Caco-2 (cell line): ENCODE measurements at regions not wholly inside any gene's neighbourhood (a gene's known extent, or its start where the extent isn't known, plus 50 kb on each side); places are given as distances from the start of the nearest gene placed in this dataset.

Experiments used
- BruUV-seq: library from RNA; stranded (reverse); fragments of 400-500 nt; replicated peaks from 2 replicates; lab custom pipeline; 2021; lab: Mats Ljungman, UMichigan
- CTCF ChIA-PET: fragments of 300-600 bp; sonication (Branson Sonifier 250); formaldehyde crosslinking; loops from one replicate; lab custom pipeline; 2022; ENCODE audit warnings: antibody characterized with exemption; lab: Charles Lee
- POLR2A ChIA-PET: fragments of 300-600 bp; sonication (Branson Sonifier 250); formaldehyde crosslinking; loops from one replicate; lab custom pipeline; 2022; ENCODE audit warnings: antibody characterized with exemption; lab: Charles Lee
- DNase-seq, 2 experiments: peaks; one replicate each; pipeline versions ENCODE4 v3.0.0 to v3.0.0-alpha.2; 2020 to 2022
- H3K27me3 ChIP-seq: replicated peaks from 2 replicates; pipeline ENCODE4 v1.6.0; 2011; ENCODE audit warnings: low read length; ENCODE audit not compliant: control insufficient read depth, insufficient read depth
- H3K36me3 ChIP-seq: 2 replicates; pipeline ENCODE4 v1.5.1; 2011; ENCODE audit warnings: low read length; ENCODE audit not compliant: control insufficient read depth, insufficient read depth
- H3K4me1 ChIP-seq: fragments of 250-450 bp; sonication (Bioruptor Pico); 2 replicates; pipeline ENCODE4 v1.5.1; 2020; ENCODE audit warnings: mild to moderate bottlenecking
- H3K4me3 ChIP-seq: 2 replicates; pipeline ENCODE4 v1.5.1; 2011; ENCODE audit warnings: low read depth, mild to moderate bottlenecking, control low read depth, low read length
- H3K9me3 ChIP-seq: fragments of 250-450 bp; sonication (Bioruptor Pico); 2 replicates; pipeline ENCODE4 v1.5.1; 2020; ENCODE audit warnings: mild to moderate bottlenecking, moderate library complexity
- H3K27ac Mint-ChIP-seq: one replicate; pipeline ENCODE4 v1.8.0; 2022; ENCODE audit warnings: mixed read lengths; ENCODE audit not compliant: unreplicated experiment
- H3K27me3 Mint-ChIP-seq: one replicate; pipeline ENCODE4 v1.8.0; 2022; ENCODE audit warnings: mixed read lengths; ENCODE audit not compliant: insufficient read depth, unreplicated experiment
- H3K36me3 Mint-ChIP-seq: one replicate; pipeline ENCODE4 v1.8.0; 2022; ENCODE audit warnings: mild to moderate bottlenecking, mixed read lengths; ENCODE audit not compliant: insufficient read depth, unreplicated experiment
- H3K4me1 Mint-ChIP-seq: one replicate; pipeline ENCODE4 v1.8.0; 2022; ENCODE audit warnings: low read depth, mixed read lengths; ENCODE audit not compliant: unreplicated experiment
- H3K4me3 Mint-ChIP-seq: one replicate; pipeline ENCODE4 v1.8.0; 2022; ENCODE audit warnings: mild to moderate bottlenecking, moderate library complexity, mixed read lengths; ENCODE audit not compliant: unreplicated experiment
- H3K9me3 Mint-ChIP-seq: one replicate; pipeline ENCODE4 v1.8.0; 2022; ENCODE audit warnings: mixed read lengths; ENCODE audit not compliant: unreplicated experiment
- CTCF ChIP-seq, 2 experiments: fragments of 200-600 bp in 1 of 2; IDR thresholded peaks; 1 replicate in 1 of 2; 2 replicates in 1 of 2; pipeline versions ENCODE4 v1.5.1 to v1.8.0; 2011 to 2022; ENCODE audit warnings: antibody characterized with exemption in 1 of 2, control low read depth in 1 of 2, inconsistent platforms in 1 of 2, low read depth in 1 of 2, low read length in 1 of 2, mild to moderate bottlenecking in 1 of 2, moderate library complexity in 1 of 2; ENCODE audit not compliant: insufficient read depth in 1 of 2, severe bottlenecking in 1 of 2, unreplicated experiment in 1 of 2
- intact Hi-C: fragments of 100-400 bp; cut with micrococcal nuclease; formaldehyde crosslinking; loops from one replicate; pipeline ENCODE4 v1.10.0; 2022; ENCODE audit not compliant: unreplicated experiment

- H3K4me1 ChIP-seq = no peaks in the 10 kb centered on the region
- H3K9me3 ChIP-seq = no peaks in the 10 kb centered on the region
- Mint-ChIP-seq H3K9me3 (peaks cover 10% of the 10 kb centered on the region), H3K27me3 (no peaks in the 10 kb centered on the region), H3K4me3 (no peak overlapping the region), H3K4me1 (no peaks in the 10 kb centered on the region), H3K36me3 (no peaks in the 10 kb centered on the region), H3K27ac (no peak overlapping the region)
- ChIA-PET CTCF (no interaction called here), POLR2A (no interaction called here)
- BruUV-seq = no TSS peak
- no peak for TF ChIP-seq CTCF (IDR thresholded peaks at IDR 0.05; ENCODE audit: insufficient read depth in 1 of 2, low read depth in 1 of 2, low read length in 1 of 2, severe bottlenecking in 1 of 2, unreplicated experiment in 1 of 2)
- DNase-seq = no peak
- intact Hi-C loops = no loop called here
- H3K4me3 ChIP-seq = no peak overlapping the region
- H3K36me3 ChIP-seq = no peaks in the 10 kb centered on the region
- no peaks in the 10 kb centered on the region for H3K27me3 ChIP-seq
Measured at GRCh38 chr13:87003265-87003664, 667.9 kb upstream of the SLITRK5 start.

- Mint-ChIP-seq H3K4me1 (no peaks in the 10 kb centered on the region), H3K27ac (no peak overlapping the region)
Measured at GRCh38 chr13:87005511-87005910, 665.7 kb upstream of the SLITRK5 start.

GRCh38 chr13:87035526-87035925 lies 635.6 kb upstream of the SLITRK5 start:
- no peak overlapping the region for H3K27ac Mint-ChIP-seq
- no peaks in the 10 kb centered on the region for H3K36me3 Mint-ChIP-seq
- no peak for DNase-seq
- BruUV-seq = no TSS peak
- TF ChIP-seq CTCF (IDR thresholded peaks at IDR 0.05; ENCODE audit: insufficient read depth in 1 of 2, low read depth in 1 of 2, low read length in 1 of 2, severe bottlenecking in 1 of 2, unreplicated experiment in 1 of 2) = no peak
- CTCF ChIA-PET = no interaction called here
- H3K4me3 Mint-ChIP-seq = no peak overlapping the region
- Histone ChIP-seq H3K27me3 (no peaks in the 10 kb centered on the region), H3K36me3 (no peaks in the 10 kb centered on the region), H3K4me1 (no peaks in the 10 kb centered on the region), H3K4me3 (no peak overlapping the region), H3K9me3 (no peaks in the 10 kb centered on the region)
- POLR2A ChIA-PET = no interaction called here
- no peaks in the 10 kb centered on the region for H3K4me1 Mint-ChIP-seq
- no peaks in the 10 kb centered on the region for H3K9me3 Mint-ChIP-seq
- intact Hi-C loops = no loop called here
- peaks cover 6% of the 10 kb centered on the region for H3K27me3 Mint-ChIP-seq

More at GRCh38 chr13:87005511-87005910, 665.7 kb upstream of the SLITRK5 start:
- no peak for DNase-seq
- H3K4me3 ChIP-seq = no peak overlapping the region
- H3K27me3 ChIP-seq = no peaks in the 10 kb centered on the region
- BruUV-seq = no TSS peak
- no peak for TF ChIP-seq CTCF (IDR thresholded peaks at IDR 0.05; ENCODE audit: insufficient read depth in 1 of 2, low read depth in 1 of 2, low read length in 1 of 2, severe bottlenecking in 1 of 2, unreplicated experiment in 1 of 2)
- H3K9me3 Mint-ChIP-seq = peaks cover 16% of the 10 kb centered on the region
- H3K4me1 ChIP-seq = no peaks in the 10 kb centered on the region
- H3K4me3 Mint-ChIP-seq = no peak overlapping the region
- ChIA-PET CTCF (no interaction called here), POLR2A (no interaction called here)
- no peaks in the 10 kb centered on the region for H3K36me3 ChIP-seq
- H3K9me3 ChIP-seq = peaks cover 13% of the 10 kb centered on the region; the same call in 1 of the 2 replicates
- intact Hi-C loops = no loop called here
- H3K36me3 Mint-ChIP-seq = no peaks in the 10 kb centered on the region
- H3K27me3 Mint-ChIP-seq = no peaks in the 10 kb centered on the region
